Endothelial cell of umbilical vein (primary cell): ENCODE measurements at regions not wholly inside any gene's neighbourhood (a gene's known extent, or its start where the extent isn't known, plus 50 kb on each side); places are given as distances from the start of the nearest gene placed in this dataset.

ENCODE experiments used
- BruUV-seq: library from RNA; stranded (reverse); fragments of 400-500 nt; replicated peaks from 2 replicates; lab custom pipeline; 2021; lab: Mats Ljungman, UMichigan
- CTCF ChIA-PET: fragments of 300-600, 350-600 bp; sonication (Branson Sonifier 250); formaldehyde crosslinking; loops from one replicate; lab custom pipeline; 2021; ENCODE audit warnings: antibody characterized with exemption, inconsistent platforms; lab: Charles Lee
- POLR2A ChIA-PET: fragments of 300-600, 350-600 bp; sonication (Branson Sonifier 250); formaldehyde crosslinking; loops from one replicate; lab custom pipeline; 2021; ENCODE audit warnings: antibody characterized with exemption, inconsistent platforms; lab: Charles Lee
- DNase-seq: peaks from one replicate; pipeline ENCODE4 v3.0.0-alpha.2; 2011; ENCODE audit warnings: low read depth, low spot score
- FAIRE-seq: peaks from 2 replicates; lab custom pipeline; 2011; peaks lifted over from hg19 to GRCh38; lab: Jason Lieb, UNC
- H2AFZ ChIP-seq: 2 replicates; pipeline ENCODE4 v1.6.0; 2012; ENCODE audit warnings: low read depth, low read length, control low read depth, inconsistent platforms
- H3K27ac ChIP-seq: 2 replicates; pipeline ENCODE4 v1.5.1; 2011; ENCODE audit warnings: low read depth, mild to moderate bottlenecking, control low read depth, low read length, moderate library complexity; ENCODE audit not compliant: insufficient read depth
- H3K27me3 ChIP-seq, 2 experiments: 2 replicates each; pipeline versions ENCODE4 v1.6.0 to v1.6.1; 2011; ENCODE audit warnings: low read length in 2 of 2, mixed read lengths in 1 of 2; ENCODE audit not compliant: control insufficient read depth in 2 of 2, insufficient read depth in 2 of 2
- H3K36me3 ChIP-seq, 2 experiments: 2 replicates in 1 of 2; 3 replicates in 1 of 2; pipeline ENCODE4 v1.5.1; 2011; ENCODE audit warnings: low read length in 2 of 2, mild to moderate bottlenecking in 1 of 2, moderate library complexity in 1 of 2; ENCODE audit not compliant: control insufficient read depth in 2 of 2, insufficient read depth in 2 of 2; ENCODE audit errors: extremely low read depth in 1 of 2
- H3K4me1 ChIP-seq: 3 replicates; pipeline ENCODE4 v1.5.1; 2011; ENCODE audit warnings: mild to moderate bottlenecking, low read length; ENCODE audit not compliant: control insufficient read depth, insufficient read depth; ENCODE audit errors: extremely low read depth
- H3K4me2 ChIP-seq: 2 replicates; pipeline ENCODE4 v1.6.1; 2011; ENCODE audit warnings: low read length, control low read depth, mixed read lengths; ENCODE audit not compliant: insufficient read depth
- H3K4me3 ChIP-seq, 3 experiments: fragments of 200-600 bp in 1 of 3; sonication (generic), shearing (Covaris generic) in 1 of 3; replicated peaks in 1 of 3; 2 replicates each; pipeline ENCODE4 v1.5.1; 2011 to 2016; ENCODE audit warnings: control low read depth in 3 of 3, low read length in 3 of 3, mild to moderate bottlenecking in 2 of 3, inconsistent platforms in 1 of 3, low read depth in 1 of 3, moderate library complexity in 1 of 3; ENCODE audit not compliant: insufficient read depth in 1 of 3
- H3K79me2 ChIP-seq: 2 replicates; pipeline ENCODE4 v1.6.0; 2012; ENCODE audit warnings: low read length, inconsistent platforms; ENCODE audit not compliant: control insufficient read depth, insufficient read depth
- H3K9ac ChIP-seq: replicated peaks from 2 replicates; pipeline ENCODE3; 2011; ENCODE audit warnings: low read length, control low read depth; ENCODE audit not compliant: insufficient read depth; ENCODE audit errors: extremely low read depth
- H3K9me1 ChIP-seq: replicated peaks from 3 replicates; pipeline ENCODE4 v1.6.0; 2011; ENCODE audit warnings: mild to moderate bottlenecking, low read length; ENCODE audit not compliant: control insufficient read depth, insufficient read depth; ENCODE audit errors: extremely low read depth
- H3K9me3 ChIP-seq: replicated peaks from 2 replicates; pipeline ENCODE4 v1.5.1; 2012; ENCODE audit warnings: low read length, inconsistent platforms; ENCODE audit not compliant: control insufficient read depth, insufficient read depth
- H4K20me1 ChIP-seq: replicated peaks from 2 replicates; pipeline ENCODE3; 2011; ENCODE audit warnings: mild to moderate bottlenecking, low read length; ENCODE audit not compliant: control insufficient read depth, insufficient read depth; ENCODE audit errors: extremely low read depth
- FOS ChIP-seq: IDR thresholded peaks from 2 replicates; pipeline ENCODE4 v1.6.1; 2011; ENCODE audit warnings: mild to moderate bottlenecking, low read length, moderate library complexity, borderline replicate concordance; ENCODE audit not compliant: insufficient read depth
- JUN ChIP-seq: IDR thresholded peaks from 2 replicates; pipeline ENCODE4 v1.6.1; 2011; ENCODE audit warnings: borderline replicate concordance, low read depth; ENCODE audit not compliant: insufficient read length, insufficient read depth
- MAX ChIP-seq: IDR thresholded peaks from 2 replicates; pipeline ENCODE4 v1.6.1; 2011; ENCODE audit not compliant: insufficient read depth, insufficient read length
- POLR2A ChIP-seq: IDR thresholded peaks from 2 replicates; pipeline ENCODE4 v1.6.1; 2012; ENCODE audit warnings: low read depth, mild to moderate bottlenecking, control low read depth, low read length
- dilution Hi-C: fragments of 300-500 bp; cut with MboI; formaldehyde crosslinking; loops from one replicate; pipeline ENCODE4 v1.15.0; 2019; ENCODE audit warnings: low sequenced_read_pairs; ENCODE audit not compliant: extremely low pct_ligation_motif_present
- intact Hi-C: fragments of 100-400 bp; cut with micrococcal nuclease; formaldehyde crosslinking; loops from one replicate; pipeline ENCODE4 v1.10.0; 2022

- dilution Hi-C loops, result no loop called here
- Histone ChIP-seq H2AFZ (no peak overlapping the region), H3K4me2 (no peak overlapping the region), H3K79me2 (no peaks in the 10 kb centered on the region), H3K9me1 (no peaks in the 10 kb centered on the region), H3K27me3 (peaks cover 0 to 2% of the 10 kb centered on the region in 2 experiments), H3K9me3 (no peaks in the 10 kb centered on the region), H3K4me3 (no peak overlapping the region), H3K27ac (no peak overlapping the region), H3K9ac (no peak overlapping the region), H3K4me1 (no peaks in the 10 kb centered on the region), H4K20me1 (no peaks in the 10 kb centered on the region), H3K36me3 (no peaks in the 10 kb centered on the region)
- no TSS peak for BruUV-seq
- POLR2A ChIA-PET, result no interaction called here
- FAIRE-seq (no peak), DNase-seq (no peak)
- no peak for TF ChIP-seq MAX
- intact Hi-C loops, result no loop called here
- CTCF ChIA-PET, result interaction anchor here (1.0 kb wide), 1 partner anchor 16 kb away, joined by 3 read pairs; no protein-coding TSS in a partner anchor
Measured at GRCh38 chr13:51524312-51524711, 60.0 kb upstream of the WDFY2 start.

GRCh38 chr13:51524829-51525566, 59.3 kb upstream of the WDFY2 start:
- H3K27ac ChIP-seq, result no peak overlapping the region
- TF ChIP-seq FOS, result no peak
- no peak for TF ChIP-seq POLR2A
- TF ChIP-seq JUN, result no peak
- H3K9me3 ChIP-seq, result no peaks in the 10 kb centered on the region
- no peak overlapping the region for H3K4me2 ChIP-seq
- H3K27me3 ChIP-seq, result peaks cover 0 to 2% of the 10 kb centered on the region in 2 experiments
- H3K4me1 ChIP-seq, result no peaks in the 10 kb centered on the region
- no peaks in the 10 kb centered on the region for H3K36me3 ChIP-seq
- BruUV-seq, result no TSS peak
- no peak overlapping the region for H3K4me3 ChIP-seq
- intact Hi-C loops, result no loop called here
- H2AFZ ChIP-seq, result no peak overlapping the region
- ChIA-PET CTCF (interaction anchor here (1.0 kb wide), 1 partner anchor 15 kb away, joined by 3 read pairs; no protein-coding TSS in a partner anchor), POLR2A (no interaction called here)
- no peaks in the 10 kb centered on the region for H3K9me1 ChIP-seq
- FAIRE-seq, result no peak
- H3K9ac ChIP-seq, result no peak overlapping the region
- H4K20me1 ChIP-seq, result no peaks in the 10 kb centered on the region
- H3K79me2 ChIP-seq, result no peaks in the 10 kb centered on the region
- dilution Hi-C loops, result no loop called here
- no peak for DNase-seq
